Natural killer cell (primary cell): ENCODE measurements at regions not wholly inside any gene's neighbourhood (a gene's known extent, or its start where the extent isn't known, plus 50 kb on each side); places are given as distances from the start of the nearest gene placed in this dataset.
"Not testable (repeated sequence)": the region's sequence is repeated elsewhere in the genome, so short reads cannot be mapped to it uniquely, and the experiment has no call there.

Source experiments
- ATAC-seq, 3 donors: fragments of 150-1000 bp in 2 of 3; fragments of 200-7000 bp in 1 of 3; cut with Tn5 transposase; 1 replicate in 1 of 3; 2 replicates in 2 of 3; pipeline ENCODE4 v1.10.0; 2021; ENCODE audit warnings: mild to moderate bottlenecking in 2 of 3, moderate library complexity in 2 of 3
- DNase-seq, 2 donors: peaks; one replicate each; pipeline versions ENCODE4 v3.0.0 to v3.0.0-alpha.2; 2013 to 2021; ENCODE audit warnings: mixed read lengths in 1 of 2
- H3K27ac ChIP-seq: one replicate; pipeline ENCODE4 v1.5.1; 2013; ENCODE audit warnings: mild to moderate bottlenecking, low read length
- H3K27me3 ChIP-seq: one replicate; pipeline ENCODE4 v1.6.1; 2013; ENCODE audit warnings: low read length; ENCODE audit not compliant: control insufficient read depth, insufficient read depth
- H3K36me3 ChIP-seq: one replicate; pipeline ENCODE4 v1.6.1; 2013; ENCODE audit warnings: low read length; ENCODE audit not compliant: control insufficient read depth, insufficient read depth
- H3K4me1 ChIP-seq: one replicate; pipeline ENCODE4 v1.6.1; 2013; ENCODE audit warnings: low read length; ENCODE audit not compliant: control insufficient read depth, insufficient read depth
- H3K4me3 ChIP-seq: one replicate; pipeline ENCODE4 v1.5.1; 2013; ENCODE audit warnings: low read length
- H3K9me3 ChIP-seq: one replicate; pipeline ENCODE4 v1.6.1; 2013; ENCODE audit warnings: low read length; ENCODE audit not compliant: control insufficient read depth, insufficient read depth
- H3K27ac Mint-ChIP-seq, 2 donors: one replicate each; pipeline ENCODE4 v1.8.0; 2022; ENCODE audit warnings: mild to moderate bottlenecking in 2 of 2, mixed read lengths in 2 of 2, moderate library complexity in 1 of 2
- H3K27me3 Mint-ChIP-seq, 2 donors: one replicate each; pipeline ENCODE4 v1.8.0; 2022; ENCODE audit warnings: low read depth in 2 of 2, mixed read lengths in 2 of 2
- H3K36me3 Mint-ChIP-seq: one replicate; pipeline ENCODE4 v1.8.0; 2022; ENCODE audit warnings: mixed read lengths
- H3K4me1 Mint-ChIP-seq, 2 donors: one replicate each; pipeline ENCODE4 v1.8.0; 2022; ENCODE audit warnings: mixed read lengths in 2 of 2
- H3K4me3 Mint-ChIP-seq: one replicate; pipeline ENCODE4 v1.8.0; 2022; ENCODE audit warnings: mild to moderate bottlenecking, moderate library complexity, mixed read lengths
- H3K9me3 Mint-ChIP-seq, 2 donors: one replicate each; pipeline ENCODE4 v1.8.0; 2022; ENCODE audit warnings: mixed read lengths in 2 of 2
- CTCF ChIP-seq: fragments of 200-600 bp; IDR thresholded peaks from one replicate; pipeline ENCODE4 v1.8.0; 2022; ENCODE audit warnings: antibody characterized with exemption
- WGBS: methylation state at CpG from one replicate; pipeline ENCODE4 v1.1.7; 2013; ENCODE audit warnings: missing lambda C conversion rate; ENCODE audit not compliant: insufficient coverage; 5-methylcytosine and 5-hydroxymethylcytosine counted together
- intact Hi-C: fragments of 100-400 bp; cut with micrococcal nuclease; formaldehyde crosslinking; loops from one replicate; pipeline ENCODE4 v1.14.2; 2022

GRCh38 chr5:96493219-96493790 lies 60.3 kb upstream of the PCSK1 start:
- Histone ChIP-seq H3K36me3 (no peaks in the 10 kb centered on the region), H3K4me3 (no peak overlapping the region), H3K9me3 (no peaks in the 10 kb centered on the region), H3K4me1 (no peaks in the 10 kb centered on the region), H3K27me3 (no peaks in the 10 kb centered on the region), H3K27ac (no peak overlapping the region)
- DNase-seq (no peak), ATAC-seq (no peak)
- TF ChIP-seq CTCF = no peak
- intact Hi-C loops = no loop called here
- H3K36me3 Mint-ChIP-seq = no peaks in the 10 kb centered on the region
- 95% methylated on average over 2 of the region's 3 CpGs for WGBS
- peaks cover 7 to 8% of the 10 kb centered on the region in 2 donors for H3K27me3 Mint-ChIP-seq
- no peak overlapping the region for H3K27ac Mint-ChIP-seq
- H3K4me1 Mint-ChIP-seq = no peaks in the 10 kb centered on the region
- H3K4me3 Mint-ChIP-seq = no peak overlapping the region
- H3K9me3 Mint-ChIP-seq = no peaks in the 10 kb centered on the region

GRCh38 chr5:96495412-96495811 lies 62.4 kb upstream of the PCSK1 start:
- DNase-seq, H3K36me3 Mint-ChIP-seq, H3K36me3 ChIP-seq, H3K4me1 ChIP-seq, H3K27ac Mint-ChIP-seq, H3K4me3 ChIP-seq, H3K9me3 ChIP-seq, intact Hi-C loops, H3K27ac ChIP-seq, H3K27me3 Mint-ChIP-seq, H3K9me3 Mint-ChIP-seq, ATAC-seq, H3K4me1 Mint-ChIP-seq, H3K4me3 Mint-ChIP-seq, H3K27me3 ChIP-seq: not testable (repeated sequence)
- WGBS = no CpG with 5 or more reads among the region's 1 CpG

- H3K27ac Mint-ChIP-seq, H3K4me1 ChIP-seq, H3K4me3 Mint-ChIP-seq, ATAC-seq, H3K27me3 Mint-ChIP-seq, DNase-seq, H3K9me3 ChIP-seq, H3K27ac ChIP-seq, H3K36me3 Mint-ChIP-seq, H3K27me3 ChIP-seq, H3K4me3 ChIP-seq, intact Hi-C loops, H3K4me1 Mint-ChIP-seq, H3K9me3 Mint-ChIP-seq, H3K36me3 ChIP-seq: not testable (repeated sequence)
- WGBS = no CpG with 5 or more reads among the region's 1 CpG
Measured at GRCh38 chr5:96497027-96497426, 64.0 kb upstream of the PCSK1 start.

GRCh38 chr5:96499753-96500345 lies 66.8 kb upstream of the PCSK1 start:
- H3K9me3 ChIP-seq = no peaks in the 10 kb centered on the region
- WGBS = 97% methylated on average over 5 of the region's 8 CpGs
- intact Hi-C loops = no loop called here
- Mint-ChIP-seq H3K27me3 (peaks cover 11 to 23% of the 10 kb centered on the region in 2 donors), H3K27ac (no peak overlapping the region), H3K4me1 (no peaks in the 10 kb centered on the region), H3K9me3 (no peaks in the 10 kb centered on the region), H3K36me3 (no peaks in the 10 kb centered on the region), H3K4me3 (no peak overlapping the region)
- no peak for ATAC-seq
- no peak overlapping the region for H3K27ac ChIP-seq
- TF ChIP-seq CTCF = no peak
- no peaks in the 10 kb centered on the region for H3K27me3 ChIP-seq
- H3K4me1 ChIP-seq = no peaks in the 10 kb centered on the region
- DNase-seq = no peak
- no peaks in the 10 kb centered on the region for H3K36me3 ChIP-seq
- H3K4me3 ChIP-seq = no peak overlapping the region
